AG09309 (cell line): ENCODE measurements at regions not wholly inside any gene's neighbourhood (a gene's known extent, or its start where the extent isn't known, plus 50 kb on each side); places are given as distances from the start of the nearest gene placed in this dataset.

ENCODE experiments used
- DNase-seq: peaks from one replicate; pipeline ENCODE4 v3.0.0-alpha.2; 2010; ENCODE audit warnings: low read depth
- H3K4me3 ChIP-seq: 2 replicates; pipeline ENCODE4 v1.5.1; 2011; ENCODE audit warnings: mild to moderate bottlenecking, low read depth, low read length, moderate library complexity; ENCODE audit not compliant: control insufficient read depth
- CTCF ChIP-seq: IDR thresholded peaks from 2 replicates; pipeline ENCODE4 v1.5.1; 2011; ENCODE audit warnings: mild to moderate bottlenecking, low read depth, low read length, inconsistent platforms; ENCODE audit not compliant: insufficient read depth, control insufficient read depth; ENCODE audit errors: missing control alignments

- peak; percentile 25 for TF ChIP-seq CTCF
- H3K4me3 ChIP-seq: no peak overlapping the region
- no peak for DNase-seq
Observed at GRCh38 chr1:31127266-31127665, 61.7 kb upstream of the PUM1 start.

GRCh38 chr1:31122741-31123140 is 57.2 kb upstream of the PUM1 start:
- no peak for TF ChIP-seq CTCF
- no peak overlapping the region for H3K4me3 ChIP-seq
- DNase-seq: no peak

- no peak overlapping the region for H3K4me3 ChIP-seq
- no peak for TF ChIP-seq CTCF
- DNase-seq: no peak
Observed at GRCh38 chr1:31122101-31122735, 56.7 kb upstream of the PUM1 start.

- DNase-seq: no peak
- no peak for TF ChIP-seq CTCF
Observed at GRCh38 chr1:31120783-31121180, 55.3 kb upstream of the PUM1 start.

GRCh38 chr1:31116022-31116421 is 50.5 kb upstream of the PUM1 start:
- no peak for DNase-seq
- no peak for TF ChIP-seq CTCF
- H3K4me3 ChIP-seq: no peak overlapping the region

More at GRCh38 chr1:31120783-31121180, 55.3 kb upstream of the PUM1 start:
- no peak overlapping the region for H3K4me3 ChIP-seq
